ENCODE measurements at regions not wholly inside any gene's neighbourhood (a gene's known extent, or its start where the extent isn't known, plus 50 kb on each side); places are given as distances from the start of the nearest gene placed in this dataset.

DNA sequence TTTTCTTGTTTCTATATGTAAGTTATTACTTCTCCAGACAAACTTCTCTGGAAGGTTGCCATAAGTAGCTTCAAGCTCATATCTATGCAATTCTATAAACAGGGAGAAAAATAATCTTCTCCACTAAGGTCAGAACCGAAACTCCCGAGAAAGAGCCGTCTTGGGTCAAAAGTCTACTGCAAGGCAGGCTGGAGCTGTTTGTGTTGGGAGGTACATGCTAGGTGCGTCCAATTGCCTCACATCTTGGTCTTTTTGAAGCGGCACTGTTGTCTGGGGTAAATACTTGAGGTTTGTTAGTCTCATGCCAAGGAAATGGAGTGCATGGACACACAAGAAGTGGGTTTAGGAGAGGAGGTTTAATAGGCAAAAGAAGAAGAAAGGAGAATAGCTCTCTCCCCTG, 674.7 kb upstream of the TMEM132C start:
- Mint-ChIP-seq H3K9me3 (ENCODE audit: unreplicated experiment) (peaks cover 4% of the 10 kb centered on the region), H3K4me1 (ENCODE audit: unreplicated experiment) (peaks cover 26% of the 10 kb centered on the region), H3K27ac (ENCODE audit: unreplicated experiment) (no peak overlapping the region), H3K4me3 (ENCODE audit: unreplicated experiment) (no peak overlapping the region), H3K27me3 (ENCODE audit: unreplicated experiment) (no peaks in the 10 kb centered on the region), H3K36me3 (ENCODE audit: unreplicated experiment) (no peaks in the 10 kb centered on the region)
- DNase-seq (ENCODE audit: extremely low spot score, unreplicated experiment): no peak
- TF ChIP-seq, protein P1, sequence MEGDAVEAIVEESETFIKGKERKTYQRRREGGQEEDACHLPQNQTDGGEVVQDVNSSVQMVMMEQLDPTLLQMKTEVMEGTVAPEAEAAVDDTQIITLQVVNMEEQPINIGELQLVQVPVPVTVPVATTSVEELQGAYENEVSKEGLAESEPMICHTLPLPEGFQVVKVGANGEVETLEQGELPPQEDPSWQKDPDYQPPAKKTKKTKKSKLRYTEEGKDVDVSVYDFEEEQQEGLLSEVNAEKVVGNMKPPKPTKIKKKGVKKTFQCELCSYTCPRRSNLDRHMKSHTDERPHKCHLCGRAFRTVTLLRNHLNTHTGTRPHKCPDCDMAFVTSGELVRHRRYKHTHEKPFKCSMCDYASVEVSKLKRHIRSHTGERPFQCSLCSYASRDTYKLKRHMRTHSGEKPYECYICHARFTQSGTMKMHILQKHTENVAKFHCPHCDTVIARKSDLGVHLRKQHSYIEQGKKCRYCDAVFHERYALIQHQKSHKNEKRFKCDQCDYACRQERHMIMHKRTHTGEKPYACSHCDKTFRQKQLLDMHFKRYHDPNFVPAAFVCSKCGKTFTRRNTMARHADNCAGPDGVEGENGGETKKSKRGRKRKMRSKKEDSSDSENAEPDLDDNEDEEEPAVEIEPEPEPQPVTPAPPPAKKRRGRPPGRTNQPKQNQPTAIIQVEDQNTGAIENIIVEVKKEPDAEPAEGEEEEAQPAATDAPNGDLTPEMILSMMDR (IDR thresholded peaks at IDR 0.05): no peak

DNA sequence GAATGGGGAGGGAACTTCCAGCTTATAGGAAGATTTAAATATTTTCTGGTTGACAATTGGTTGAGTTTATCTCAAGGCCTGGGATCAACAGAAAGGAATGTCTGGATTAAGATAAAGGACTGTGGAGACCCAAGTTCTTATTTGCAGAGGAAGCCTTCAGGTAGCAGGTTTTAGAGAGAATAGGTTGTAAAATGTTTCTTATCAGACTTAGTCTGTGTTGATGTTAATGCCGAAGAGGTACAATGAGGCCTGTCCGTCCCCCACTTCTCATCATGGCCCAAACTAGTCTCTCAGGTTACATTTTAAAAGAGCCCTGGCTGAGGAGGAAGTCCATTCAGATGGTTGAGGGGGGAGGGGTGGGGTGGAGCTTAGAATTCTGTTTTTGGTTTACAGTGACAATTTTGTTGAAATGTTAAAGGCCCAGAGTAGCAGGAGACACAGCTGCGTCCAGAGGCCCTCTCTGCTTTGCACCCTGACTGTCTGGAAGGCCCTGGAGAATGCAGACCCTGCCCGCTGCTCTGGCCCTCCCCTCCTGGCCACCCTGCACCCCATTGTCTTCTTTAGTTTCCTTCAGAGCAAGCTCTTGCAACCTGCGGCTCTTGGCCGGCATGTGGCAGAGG, 672.5 kb upstream of the TMEM132C start:
- TF ChIP-seq, protein P1 (IDR thresholded peaks at IDR 0.05): no peak
- peaks cover 7% of the 10 kb centered on the region for H3K4me1 Mint-ChIP-seq (ENCODE audit: unreplicated experiment)
- H3K9me3 Mint-ChIP-seq (ENCODE audit: unreplicated experiment): no peaks in the 10 kb centered on the region
- H3K27ac Mint-ChIP-seq (ENCODE audit: unreplicated experiment): no peak overlapping the region
- H3K4me3 Mint-ChIP-seq (ENCODE audit: unreplicated experiment): no peak overlapping the region
- DNase-seq (ENCODE audit: extremely low spot score, unreplicated experiment): no peak
- no peaks in the 10 kb centered on the region for H3K36me3 Mint-ChIP-seq (ENCODE audit: unreplicated experiment)
- no peaks in the 10 kb centered on the region for H3K27me3 Mint-ChIP-seq (ENCODE audit: unreplicated experiment)

GRCh38 chr12:127595506-127595905, 671.5 kb upstream of the TMEM132C start:
- no peak for DNase-seq (ENCODE audit: extremely low spot score, unreplicated experiment)
- H3K9me3 Mint-ChIP-seq (ENCODE audit: unreplicated experiment): no peaks in the 10 kb centered on the region
- H3K27me3 Mint-ChIP-seq (ENCODE audit: unreplicated experiment): no peaks in the 10 kb centered on the region
- H3K27ac Mint-ChIP-seq (ENCODE audit: unreplicated experiment): no peak overlapping the region
- no peak overlapping the region for H3K4me3 Mint-ChIP-seq (ENCODE audit: unreplicated experiment)
- TF ChIP-seq, protein P1 (IDR thresholded peaks at IDR 0.05): no peak
- peaks cover 7% of the 10 kb centered on the region for H3K4me1 Mint-ChIP-seq (ENCODE audit: unreplicated experiment)
- no peaks in the 10 kb centered on the region for H3K36me3 Mint-ChIP-seq (ENCODE audit: unreplicated experiment)

- H3K4me1 Mint-ChIP-seq (ENCODE audit: unreplicated experiment): peaks cover under 1% of the 10 kb centered on the region
- no peak overlapping the region for H3K27ac Mint-ChIP-seq (ENCODE audit: unreplicated experiment)
- no peak for DNase-seq (ENCODE audit: extremely low spot score, unreplicated experiment)
- H3K27me3 Mint-ChIP-seq (ENCODE audit: unreplicated experiment): no peaks in the 10 kb centered on the region
- H3K4me3 Mint-ChIP-seq (ENCODE audit: unreplicated experiment): no peak overlapping the region
- no peaks in the 10 kb centered on the region for H3K36me3 Mint-ChIP-seq (ENCODE audit: unreplicated experiment)
- no peaks in the 10 kb centered on the region for H3K9me3 Mint-ChIP-seq (ENCODE audit: unreplicated experiment)
- TF ChIP-seq, protein P1 (IDR thresholded peaks at IDR 0.05): no peak
Measured at GRCh38 chr12:127596891-127597290, 670.1 kb upstream of the TMEM132C start.

- no peak for DNase-seq (ENCODE audit: extremely low spot score, unreplicated experiment)
- H3K36me3 Mint-ChIP-seq (ENCODE audit: unreplicated experiment): no peaks in the 10 kb centered on the region
- no peak overlapping the region for H3K4me3 Mint-ChIP-seq (ENCODE audit: unreplicated experiment)
- H3K4me1 Mint-ChIP-seq (ENCODE audit: unreplicated experiment): no peaks in the 10 kb centered on the region
- H3K9me3 Mint-ChIP-seq (ENCODE audit: unreplicated experiment): no peaks in the 10 kb centered on the region
- H3K27me3 Mint-ChIP-seq (ENCODE audit: unreplicated experiment): no peaks in the 10 kb centered on the region
- TF ChIP-seq, protein P1 (IDR thresholded peaks at IDR 0.05): no peak
- H3K27ac Mint-ChIP-seq (ENCODE audit: unreplicated experiment): no peak overlapping the region
Measured at GRCh38 chr12:127599436-127599835, 667.5 kb upstream of the TMEM132C start.

All from osteocyte (in vitro differentiated cells).